GM12873 (cell line): ENCODE measurements at regions not wholly inside any gene's neighbourhood (a gene's known extent, or its start where the extent isn't known, plus 50 kb on each side); places are given as distances from the start of the nearest gene placed in this dataset.

Experiments
- TF ChIP-seq, protein P1 (sequence below): IDR thresholded peaks from 2 replicates; pipeline ENCODE4 v1.5.1; 2012; ENCODE audit warnings: low read depth, mild to moderate bottlenecking, moderate library complexity, low read length, control low read depth; ENCODE audit not compliant: insufficient read depth; ENCODE audit errors: missing control alignments

DNA sequence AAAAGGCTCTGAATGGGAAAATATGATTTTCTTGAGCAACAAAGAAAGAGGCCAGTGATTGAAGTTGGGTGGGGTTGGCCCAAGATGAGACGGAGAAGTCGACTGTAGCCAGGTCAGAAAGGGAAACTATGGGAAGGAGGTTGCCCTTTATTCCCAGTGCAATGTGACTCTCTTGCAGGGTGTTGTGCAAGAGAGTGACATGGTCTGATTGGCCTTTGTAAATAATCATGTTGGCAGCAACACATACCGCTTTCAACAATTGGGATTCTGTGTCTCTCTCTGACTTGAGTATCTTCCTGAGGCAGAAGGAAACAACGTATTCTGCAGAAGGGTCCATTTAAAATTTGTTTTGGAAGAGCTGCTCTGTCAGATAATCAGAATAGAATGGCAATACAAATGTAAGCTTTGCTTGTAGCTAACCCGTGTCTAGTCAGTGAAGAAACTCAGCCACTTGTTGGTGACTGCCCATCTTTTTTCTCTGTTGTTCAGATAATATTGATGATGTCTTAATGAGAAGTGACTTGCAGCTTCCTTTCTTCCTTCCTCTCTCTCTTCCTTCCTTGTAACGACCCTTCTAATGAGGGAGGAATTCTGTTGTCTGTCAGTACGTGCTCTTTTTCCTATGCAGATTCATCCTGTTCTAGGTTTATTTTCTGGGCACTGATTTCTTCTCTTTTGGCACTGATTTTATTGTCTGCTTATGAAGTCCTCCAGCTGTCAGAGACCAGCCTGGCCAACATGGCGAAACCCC is 311.0 kb upstream of the FAM98A start:
- TF ChIP-seq, protein P1, sequence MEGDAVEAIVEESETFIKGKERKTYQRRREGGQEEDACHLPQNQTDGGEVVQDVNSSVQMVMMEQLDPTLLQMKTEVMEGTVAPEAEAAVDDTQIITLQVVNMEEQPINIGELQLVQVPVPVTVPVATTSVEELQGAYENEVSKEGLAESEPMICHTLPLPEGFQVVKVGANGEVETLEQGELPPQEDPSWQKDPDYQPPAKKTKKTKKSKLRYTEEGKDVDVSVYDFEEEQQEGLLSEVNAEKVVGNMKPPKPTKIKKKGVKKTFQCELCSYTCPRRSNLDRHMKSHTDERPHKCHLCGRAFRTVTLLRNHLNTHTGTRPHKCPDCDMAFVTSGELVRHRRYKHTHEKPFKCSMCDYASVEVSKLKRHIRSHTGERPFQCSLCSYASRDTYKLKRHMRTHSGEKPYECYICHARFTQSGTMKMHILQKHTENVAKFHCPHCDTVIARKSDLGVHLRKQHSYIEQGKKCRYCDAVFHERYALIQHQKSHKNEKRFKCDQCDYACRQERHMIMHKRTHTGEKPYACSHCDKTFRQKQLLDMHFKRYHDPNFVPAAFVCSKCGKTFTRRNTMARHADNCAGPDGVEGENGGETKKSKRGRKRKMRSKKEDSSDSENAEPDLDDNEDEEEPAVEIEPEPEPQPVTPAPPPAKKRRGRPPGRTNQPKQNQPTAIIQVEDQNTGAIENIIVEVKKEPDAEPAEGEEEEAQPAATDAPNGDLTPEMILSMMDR = no peak

DNA sequence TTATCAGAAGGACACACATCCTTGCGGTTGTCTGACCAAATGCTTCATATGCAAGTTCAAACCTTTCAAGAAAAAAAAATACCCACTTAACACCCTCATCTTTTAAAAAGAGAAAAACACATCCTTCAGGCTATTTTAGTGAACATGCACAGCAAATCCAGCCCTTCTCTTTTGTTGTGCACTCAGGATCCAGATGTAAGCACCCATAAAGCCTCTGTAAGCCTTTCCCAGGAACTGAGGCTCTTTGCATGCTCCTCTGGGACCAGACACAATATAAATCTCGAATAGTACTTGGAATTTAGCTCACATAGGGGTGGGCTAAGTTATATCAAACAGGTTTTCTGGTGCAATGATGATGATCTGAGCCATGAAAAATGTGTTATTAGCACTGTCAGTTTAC is 308.8 kb upstream of the FAM98A start:
- TF ChIP-seq, protein P1 = no peak

DNA sequence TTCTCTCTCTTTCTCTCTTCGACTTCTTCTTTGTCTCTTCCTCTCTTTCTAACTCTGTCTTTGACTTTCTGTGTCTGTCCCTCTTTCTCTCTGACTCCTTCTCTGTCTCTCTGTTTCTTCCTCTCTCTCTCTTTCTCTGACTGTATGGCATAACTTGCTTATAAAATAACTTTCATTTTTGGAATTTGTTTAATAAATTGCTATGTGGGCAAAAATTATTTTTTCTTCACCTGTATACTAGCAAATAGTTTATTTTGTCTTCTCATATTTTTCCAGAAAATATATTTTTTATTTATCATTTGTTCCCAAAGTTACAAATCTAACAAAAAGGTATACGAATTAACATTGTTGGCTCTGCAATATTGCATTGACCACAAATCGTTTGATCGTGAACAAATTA is 305.7 kb upstream of the FAM98A start:
- TF ChIP-seq, protein P1 = no peak

DNA sequence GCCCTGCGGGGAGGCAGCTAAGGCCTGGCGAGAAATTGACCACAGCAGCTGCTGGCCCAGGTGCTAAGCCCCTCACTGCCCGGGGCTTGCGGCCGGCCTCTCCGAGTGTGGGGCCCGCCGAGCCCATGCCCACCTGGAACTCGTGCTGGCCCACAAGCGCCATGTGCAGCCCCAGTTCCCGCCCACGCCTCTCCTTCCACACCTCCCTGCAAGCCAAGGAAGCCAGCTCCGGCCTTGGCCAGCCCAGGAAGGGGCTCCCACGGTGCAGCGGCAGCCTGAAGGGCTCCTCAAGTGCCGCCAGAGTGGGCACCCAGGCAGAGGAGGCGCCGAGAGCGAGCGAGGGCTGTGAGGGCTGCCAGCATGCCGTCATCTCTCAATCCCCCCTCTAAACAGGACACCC is 304.6 kb upstream of the FAM98A start:
- TF ChIP-seq, protein P1 = no peak

DNA sequence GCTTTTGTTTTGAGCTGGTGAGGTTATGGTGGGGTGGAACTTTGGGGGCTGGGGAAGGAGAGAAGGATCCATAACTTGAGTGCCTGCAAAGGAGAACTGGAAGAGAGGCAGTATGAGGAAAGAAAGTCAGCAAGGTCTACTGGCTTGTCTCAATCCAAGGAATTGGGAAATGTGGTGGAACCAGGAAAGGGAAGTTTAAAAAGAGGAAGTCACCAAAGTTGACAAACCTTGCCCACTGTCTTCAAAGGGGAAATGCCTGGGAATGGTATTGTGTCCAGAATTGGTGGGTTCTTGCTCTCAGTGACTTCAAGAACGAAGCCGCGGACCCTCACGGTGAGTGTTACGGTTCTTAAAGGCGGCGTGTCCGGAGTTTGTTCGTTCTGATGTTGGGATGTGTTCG is 304.1 kb upstream of the FAM98A start:
- TF ChIP-seq, protein P1 = no peak

DNA sequence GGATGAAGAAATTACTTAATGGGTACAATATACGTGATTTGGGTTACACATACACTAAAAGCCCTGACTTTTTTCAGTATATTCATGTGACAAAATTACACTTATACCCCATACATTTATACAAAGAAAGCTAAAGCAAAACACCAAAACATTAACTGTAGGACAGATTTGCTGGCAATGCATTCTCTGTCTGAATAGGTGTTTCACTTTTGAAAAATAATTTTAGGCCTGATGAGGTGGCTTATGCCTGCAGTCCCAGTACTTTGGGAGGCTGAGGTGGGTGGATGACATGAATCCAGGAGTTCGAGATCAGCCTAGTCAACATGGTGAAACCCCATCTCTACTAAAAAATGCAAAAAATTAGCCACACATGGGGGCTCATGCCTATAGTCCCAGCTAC is 301.5 kb upstream of the FAM98A start:
- TF ChIP-seq, protein P1 = no peak

DNA sequence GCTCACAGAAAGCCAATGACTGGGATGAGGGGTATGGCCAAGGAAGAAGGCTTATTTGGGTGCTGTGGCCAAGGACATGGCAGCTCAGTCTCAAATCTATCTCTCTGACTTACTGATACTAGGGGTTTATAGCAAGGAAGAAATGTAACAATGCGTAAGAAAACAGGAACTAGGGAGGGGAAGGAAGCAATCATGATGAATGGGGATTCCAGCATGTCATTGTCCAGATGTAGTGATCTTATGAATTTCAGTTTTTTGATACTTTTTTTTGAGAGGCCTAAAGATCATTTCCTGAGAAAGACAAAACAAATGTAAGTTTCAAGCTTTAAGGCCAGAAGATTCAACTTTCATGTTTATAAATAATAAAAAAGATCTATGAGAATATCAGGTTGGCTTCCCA is 298.6 kb upstream of the FAM98A start:
- TF ChIP-seq, protein P1 = no peak

DNA sequence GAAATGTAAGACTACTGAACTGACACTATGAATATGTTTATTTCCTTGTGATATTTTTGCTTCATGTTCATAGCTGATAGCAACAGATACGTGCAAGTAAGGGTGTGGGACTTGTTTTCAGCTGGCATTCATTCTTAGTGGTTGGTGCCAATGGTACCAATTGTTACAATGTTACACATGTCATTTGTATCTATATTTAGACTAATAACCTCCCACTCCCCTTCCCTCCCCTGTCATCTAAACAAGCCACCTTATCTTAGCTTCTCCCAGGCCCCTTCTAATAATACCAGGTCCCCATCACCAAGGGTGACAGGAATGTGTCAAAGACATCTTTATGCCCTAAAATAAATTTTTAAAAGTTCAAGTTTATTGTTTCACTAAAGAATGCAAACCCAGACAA is 294.7 kb upstream of the FAM98A start:
- TF ChIP-seq, protein P1 = no peak
